Stomach (tissue), 8 donors: ENCODE measurements at regions not wholly inside any gene's neighbourhood (a gene's known extent, or its start where the extent isn't known, plus 50 kb on each side); places are given as distances from the start of the nearest gene placed in this dataset.
A peak's percentile ranks its signal among the peaks of the same experiment; 100 is the strongest.

ENCODE experiments used
- DNase-seq, 2 donors: peaks; one replicate each; pipeline versions ENCODE4 v3.0.0 to v3.0.0-alpha.2; 2013 to 2019
- H3K27ac ChIP-seq, 5 donors: fragments of 200-600 bp in 4 of 5; sonication (generic) in 4 of 5; one replicate each; pipeline ENCODE4 v1.5.1; 2013 to 2019; ENCODE audit warnings: mild to moderate bottlenecking in 1 of 5, moderate library complexity in 1 of 5
- H3K27me3 ChIP-seq, 3 donors: fragments of 200-600 bp; sonication (generic); one replicate each; pipeline ENCODE4 v1.5.1; 2017 to 2019; ENCODE audit warnings: mixed run types in 1 of 3
- H3K36me3 ChIP-seq, 4 donors: fragments of 200-600 bp; sonication (generic); 1 replicate in 3 of 4; 2 replicates in 1 of 4; pipeline ENCODE4 v1.5.1; 2016 to 2019
- H3K4me1 ChIP-seq, 4 donors: fragments of 200-600 bp; sonication (generic); one replicate each; pipeline ENCODE4 v1.5.1; 2016 to 2019
- H3K4me3 ChIP-seq, 4 donors: fragments of 200-600 bp; sonication (generic) in 3 of 4; one replicate each; pipeline ENCODE4 v1.5.1; 2016 to 2019; ENCODE audit warnings: mild to moderate bottlenecking in 1 of 4
- H3K9me3 ChIP-seq, 4 donors: fragments of 200-600 bp; sonication (generic); one replicate each; pipeline ENCODE4 v1.5.1; 2016 to 2019
- CTCF ChIP-seq, 7 experiments: fragments of 450-650 bp in 4 of 7; fragments of 200-600 bp in 3 of 7; sonication (generic) in 3 of 7; IDR thresholded peaks; one replicate each; pipeline ENCODE4 v1.5.1; 2016 to 2019; ENCODE audit warnings: antibody characterized with exemption in 7 of 7, control low read depth in 2 of 7, mild to moderate bottlenecking in 1 of 7
- EP300 ChIP-seq: sonication (generic); formaldehyde crosslinking; IDR thresholded peaks from one replicate; pipeline ENCODE4 v1.6.1; 2017; ENCODE audit warnings: antibody characterized with exemption
- POLR2A ChIP-seq, 4 donors: fragments of 450-650 bp; IDR thresholded peaks; one replicate each; pipeline ENCODE4 v1.6.1; 2016; ENCODE audit warnings: antibody characterized with exemption in 4 of 4, control low read depth in 2 of 4, mild to moderate bottlenecking in 1 of 4, moderate library complexity in 1 of 4
- POLR2AphosphoS5 ChIP-seq, 3 donors: sonication (generic); formaldehyde crosslinking; IDR thresholded peaks; one replicate each; pipeline ENCODE4 v1.6.1; 2016; ENCODE audit warnings: antibody characterized with exemption in 3 of 3
- WGBS, 5 donors: extraction: QIAGEN DNeasy Blood & Tissue Kit in 3 of 5; methylation state at CpG; one replicate each; pipeline versions ENCODE4 v1.1.5 to v1.1.7; 2013 to 2018; 5-methylcytosine and 5-hydroxymethylcytosine counted together
- intact Hi-C: fragments of 100-400 bp; cut with DNase I; formaldehyde crosslinking; loops from one replicate; pipeline ENCODE4 v1.15.1; 2023; ENCODE audit warnings: low total_unique reads
- donor health status: healthy with polysubstance abuse.
- donor health status: Bipolar disorder and iron deficiency.
- donor health status: healthy.

GRCh38 chr14:58865514-58866281 is 227.9 kb downstream of the DACT1 start:
- DNase-seq, result peak in 1 of 2 donors; percentile 67
- no peak for TF ChIP-seq POLR2A (IDR thresholded peaks at IDR 0.05)
- Histone ChIP-seq H3K4me3 (no peak overlapping the region), H3K27ac (peak overlapping the region in 1 of 5 donors; percentile 43), H3K27me3 (no peaks in the 10 kb centered on the region), H3K4me1 (peaks cover 0 to 6% (median 0%) of the 10 kb centered on the region in 4 donors), H3K36me3 (no peaks in the 10 kb centered on the region), H3K9me3 (no peaks in the 10 kb centered on the region)
- WGBS, 5 donors, result 67 to 83% (median 77%) methylated on average over 6 of the region's 6 CpGs
- intact Hi-C loops, result no loop called here

- Histone ChIP-seq H3K27ac (peak overlapping the region in 1 of 5 donors; percentile 43), H3K36me3 (no peaks in the 10 kb centered on the region), H3K4me3 (no peak overlapping the region), H3K9me3 (no peaks in the 10 kb centered on the region), H3K27me3 (no peaks in the 10 kb centered on the region), H3K4me1 (peaks cover 0 to 6% (median 0%) of the 10 kb centered on the region in 4 donors)
- 57 to 84% (median 79%) methylated on average over 3 of the region's 3 CpGs for WGBS, 5 donors
- intact Hi-C loops, result no loop called here
- DNase-seq, result no peak
- no peak for TF ChIP-seq EP300
- TF ChIP-seq CTCF (IDR thresholded peaks at IDR 0.05), result no peak
- TF ChIP-seq POLR2A (IDR thresholded peaks at IDR 0.05), result no peak
- no peak for TF ChIP-seq POLR2AphosphoS5 (IDR thresholded peaks at IDR 0.05)
These were observed 228.6 kb downstream of the DACT1 start for GRCh38 chr14:58866391-58866790.

- H3K27ac ChIP-seq, result no peak overlapping the region
- DNase-seq, result no peak
- TF ChIP-seq POLR2A (IDR thresholded peaks at IDR 0.05) (no peak), EP300 (no peak), CTCF (IDR thresholded peaks at IDR 0.05) (no peak), POLR2AphosphoS5 (IDR thresholded peaks at IDR 0.05) (no peak)
- intact Hi-C loops, result no loop called here
- H3K27me3 ChIP-seq, result no peaks in the 10 kb centered on the region
- no peaks in the 10 kb centered on the region for H3K4me1 ChIP-seq
- no peaks in the 10 kb centered on the region for H3K36me3 ChIP-seq
- 84 to 95% (median 93%) methylated on average over 4 of the region's 4 CpGs for WGBS, 5 donors
- H3K9me3 ChIP-seq, result no peaks in the 10 kb centered on the region
- no peak overlapping the region for H3K4me3 ChIP-seq
These were observed 233.2 kb downstream of the DACT1 start for GRCh38 chr14:58870961-58871360.

GRCh38 chr14:58871573-58871972 is 233.8 kb downstream of the DACT1 start:
- DNase-seq, result no peak
- intact Hi-C loops, result no loop called here
- H3K27ac ChIP-seq, result no peak overlapping the region
- no peaks in the 10 kb centered on the region for H3K4me1 ChIP-seq
- no peak overlapping the region for H3K4me3 ChIP-seq
- no peaks in the 10 kb centered on the region for H3K27me3 ChIP-seq
- WGBS, 5 donors, result 75 to 84% (median 78%) methylated on average over 4 of the region's 4 CpGs
- no peaks in the 10 kb centered on the region for H3K36me3 ChIP-seq
- no peak for TF ChIP-seq CTCF (IDR thresholded peaks at IDR 0.05)
- H3K9me3 ChIP-seq, result no peaks in the 10 kb centered on the region

GRCh38 chr14:58872061-58872460 is 234.3 kb downstream of the DACT1 start:
- 71 to 90% (median 77%) methylated on average over 6 of the region's 6 CpGs for WGBS, 5 donors
- intact Hi-C loops, result no loop called here
- H3K4me1 ChIP-seq, result no peaks in the 10 kb centered on the region
- TF ChIP-seq POLR2AphosphoS5 (IDR thresholded peaks at IDR 0.05) (no peak), CTCF (IDR thresholded peaks at IDR 0.05) (no peak), POLR2A (IDR thresholded peaks at IDR 0.05) (no peak), EP300 (no peak)
- no peak for DNase-seq
- H3K9me3 ChIP-seq, result no peaks in the 10 kb centered on the region
- H3K36me3 ChIP-seq, result no peaks in the 10 kb centered on the region
- no peak overlapping the region for H3K4me3 ChIP-seq
- H3K27ac ChIP-seq, result no peak overlapping the region
- H3K27me3 ChIP-seq, result no peaks in the 10 kb centered on the region
